CD4-positive, alpha-beta T cell treated with Interleukin-2 at 100 ng/mL for 4 hours (primary cell): ENCODE measurements at regions not wholly inside any gene's neighbourhood (a gene's known extent, or its start where the extent isn't known, plus 50 kb on each side); places are given as distances from the start of the nearest gene placed in this dataset.
"Not testable (repeated sequence)": the region's sequence is repeated elsewhere in the genome, so short reads cannot be mapped to it uniquely, and the experiment has no call there.

Experiments used
- DNase-seq: peaks from one replicate; pipeline ENCODE4 v3.0.0-alpha.2; 2020; ENCODE audit warnings: low spot score

DNA sequence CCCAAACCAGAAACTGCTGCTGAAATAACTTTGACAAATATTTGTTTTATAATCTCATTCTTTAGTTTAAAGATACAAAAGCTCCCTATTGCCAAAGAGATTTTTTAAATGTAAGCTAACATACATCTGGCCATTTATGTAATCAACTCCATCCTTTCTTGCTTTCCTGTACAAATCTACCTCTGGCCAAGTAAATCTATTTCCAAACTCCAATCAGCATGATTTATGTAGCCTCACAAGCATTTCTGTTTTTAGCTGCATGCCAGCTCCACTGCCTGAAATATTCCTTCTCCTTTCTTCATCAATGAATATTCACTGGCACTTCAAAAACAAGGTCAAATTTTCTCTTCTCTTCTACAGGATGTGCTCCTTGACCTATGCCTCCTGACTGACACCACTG, 80.0 kb downstream of the SHOX2 start:
- no peak for DNase-seq

DNA sequence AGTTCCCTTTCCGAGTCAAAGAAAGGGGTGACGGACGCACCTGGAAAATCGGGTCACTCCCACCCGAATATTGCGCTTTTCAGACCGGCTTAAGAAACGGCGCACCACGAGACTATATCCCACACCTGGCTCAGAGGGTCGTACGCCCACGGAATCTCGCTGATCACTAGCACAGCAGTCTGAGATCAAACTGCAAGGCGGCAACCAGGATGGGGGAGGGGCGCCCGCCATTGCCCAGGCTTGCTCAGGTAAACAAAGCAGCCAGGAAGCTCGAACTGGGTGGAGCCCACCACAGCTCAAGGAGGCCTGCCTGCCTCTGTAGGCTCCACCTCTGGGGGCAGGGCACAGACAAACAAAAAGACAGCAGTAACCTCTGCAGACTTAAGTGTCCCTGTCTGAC, 86.3 kb downstream of the SHOX2 start:
- not testable (repeated sequence) for DNase-seq

- no peak for DNase-seq
Measured at GRCh38 chr3:158018462-158018861, 87.8 kb downstream of the SHOX2 start.

- DNase-seq, result no peak
Measured at GRCh38 chr3:158012901-158013300, 93.3 kb downstream of the SHOX2 start.

GRCh38 chr3:158005391-158006100, 100.7 kb downstream of the SHOX2 start:
- DNase-seq, result no peak

DNA sequence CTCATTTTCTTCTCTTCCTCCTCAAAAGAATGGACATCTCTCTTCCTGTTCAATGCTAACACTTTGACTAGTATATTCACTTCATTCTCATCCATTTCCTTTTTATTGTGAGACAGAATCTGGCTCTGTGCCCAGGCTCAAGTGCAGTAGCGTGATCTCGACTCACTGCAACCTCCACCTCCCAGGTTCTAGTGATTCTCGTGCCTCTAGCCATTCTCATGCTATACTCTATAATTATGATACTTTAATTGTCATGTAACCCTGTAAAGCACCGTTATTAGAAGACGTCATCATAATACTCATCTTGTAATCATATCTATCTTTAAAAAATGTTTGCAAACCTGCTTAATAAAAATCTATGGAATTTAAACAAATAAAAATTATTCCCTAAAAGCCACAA, 107.0 kb downstream of the SHOX2 start:
- no peak for DNase-seq

- DNase-seq, result no peak
Measured at GRCh38 chr3:157982359-157982758, 123.9 kb downstream of the SHOX2 start.

GRCh38 chr3:157981819-157982218, 124.4 kb downstream of the SHOX2 start:
- DNase-seq, result no peak

DNA sequence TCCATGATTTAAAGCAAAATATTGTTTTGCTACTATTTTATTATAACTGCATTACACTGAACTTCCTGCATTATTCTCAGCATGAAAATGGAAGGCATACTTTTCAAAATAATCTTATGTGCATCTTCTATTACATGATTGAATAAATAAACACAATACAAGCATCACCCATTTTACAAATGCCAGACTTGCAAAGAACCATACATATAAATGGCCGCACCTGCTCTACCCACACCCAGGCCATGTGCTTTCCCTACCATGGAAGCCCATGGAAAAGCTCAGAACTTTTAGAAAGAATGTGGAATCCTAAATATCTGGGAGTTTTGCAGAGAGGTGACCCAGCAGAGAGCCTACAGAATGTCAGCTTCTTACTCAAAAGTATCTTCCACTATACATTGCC, 127.2 kb downstream of the SHOX2 start:
- no peak for DNase-seq

GRCh38 chr3:157961665-157962064, 144.6 kb downstream of the SHOX2 start:
- no peak for DNase-seq

- no peak for DNase-seq
Measured at GRCh38 chr3:157958457-157958856, 147.8 kb downstream of the SHOX2 start.

DNA sequence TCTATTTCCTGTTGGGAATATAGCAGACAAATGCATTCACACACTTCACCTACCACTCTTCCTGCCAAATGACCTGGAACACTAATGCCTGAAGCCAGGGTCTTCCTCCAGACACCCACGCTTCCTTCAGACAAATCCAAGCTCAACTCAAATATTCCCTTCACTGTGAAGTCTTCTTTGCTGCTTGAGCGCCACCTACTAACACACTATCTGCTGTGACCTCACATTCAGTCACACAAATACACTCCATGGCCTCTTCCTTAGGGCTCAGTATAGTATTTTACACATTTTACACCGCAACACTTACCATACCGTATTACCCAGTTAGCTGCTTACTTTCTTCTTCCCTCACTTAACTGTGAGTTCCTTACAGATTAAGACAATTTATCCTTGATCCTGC, 149.4 kb downstream of the SHOX2 start:
- DNase-seq, result no peak

DNA sequence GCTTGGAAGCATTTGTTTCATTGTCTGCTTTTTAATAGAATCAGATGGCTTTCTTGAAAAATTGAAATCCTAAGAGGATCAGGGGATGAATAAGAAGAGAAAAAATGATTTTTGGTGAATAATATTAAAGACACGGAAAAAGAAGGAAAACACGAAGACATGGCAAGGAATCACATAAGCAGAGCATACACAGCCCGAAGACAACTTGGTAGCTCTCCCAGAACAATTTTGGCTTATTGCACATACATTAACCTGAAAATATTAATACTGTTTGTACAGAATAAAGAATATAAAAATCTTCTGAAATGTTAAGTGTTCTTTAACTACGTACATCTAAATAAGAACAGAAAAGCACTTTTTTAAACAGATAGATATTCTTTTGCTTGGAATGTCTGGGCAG, 150.0 kb downstream of the SHOX2 start:
- no peak for DNase-seq

- DNase-seq, result no peak
Measured at GRCh38 chr3:157953565-157953964, 152.7 kb downstream of the SHOX2 start.

DNA sequence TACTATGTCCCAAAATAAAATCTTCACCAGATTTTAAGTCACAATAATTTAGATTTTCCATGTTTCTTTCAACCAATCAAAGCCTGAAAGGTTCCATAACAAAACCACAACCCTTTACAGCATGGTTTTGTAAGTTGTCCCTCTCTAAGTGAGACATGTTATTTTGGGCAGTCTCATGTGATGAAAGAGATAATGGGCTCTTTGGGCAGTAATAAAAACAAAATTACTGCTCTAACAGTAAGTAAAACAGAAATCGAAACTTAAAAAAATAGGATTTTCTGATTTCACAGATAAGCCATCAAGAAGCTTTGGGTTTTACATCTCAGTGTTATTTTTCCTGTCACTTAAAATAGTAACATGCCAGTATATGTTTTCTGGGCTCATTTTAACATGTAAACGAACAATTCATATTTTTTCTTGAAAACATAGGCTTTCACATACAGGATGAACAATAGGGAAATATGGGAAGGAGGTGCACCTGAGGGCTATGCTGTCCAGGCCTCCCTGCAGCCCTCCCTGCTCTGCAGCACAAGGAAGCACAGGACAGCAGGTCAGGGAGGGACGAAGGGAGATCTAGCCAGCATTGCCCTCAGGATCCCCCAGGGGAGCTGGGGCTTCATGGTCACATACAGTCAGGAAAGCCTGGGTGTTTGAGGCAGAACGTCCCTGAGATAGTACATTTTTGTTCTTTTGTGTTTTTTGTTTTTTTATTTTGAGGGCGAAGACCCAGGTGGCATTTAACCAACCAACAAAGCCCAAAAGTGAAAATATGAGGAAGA, 157.4 kb downstream of the SHOX2 start:
- DNase-seq, result no peak

GRCh38 chr3:157939166-157939565, 167.1 kb downstream of the SHOX2 start:
- DNase-seq, result no peak

- DNase-seq, result no peak
Measured at GRCh38 chr3:157938154-157938779, 168.0 kb downstream of the SHOX2 start.

GRCh38 chr3:157931517-157931916, 174.7 kb downstream of the SHOX2 start:
- no peak for DNase-seq

GRCh38 chr3:157930000-157930780, 176.0 kb downstream of the SHOX2 start:
- DNase-seq, result no peak

GRCh38 chr3:157926822-157927221, 179.4 kb downstream of the SHOX2 start:
- DNase-seq, result no peak

DNA sequence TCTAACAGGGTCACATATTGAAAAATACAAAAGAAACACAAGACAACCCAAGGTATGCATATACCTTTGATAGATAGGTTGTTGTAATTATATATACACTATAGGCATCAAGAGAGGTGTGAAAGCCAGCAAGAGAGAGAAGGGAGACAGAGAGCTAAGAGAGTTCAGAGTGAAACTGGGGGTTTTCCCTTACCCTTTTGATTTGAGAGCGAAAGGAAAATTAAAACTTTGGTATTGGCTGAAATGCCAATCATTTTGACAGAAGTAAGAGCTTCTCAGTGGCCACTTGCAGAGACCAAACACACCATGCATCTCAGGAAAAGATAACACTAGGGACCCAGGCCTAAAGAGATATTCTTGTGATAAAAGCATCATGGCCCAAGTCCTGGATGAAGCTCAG, 183.6 kb downstream of the SHOX2 start:
- no peak for DNase-seq

- no peak for DNase-seq
Measured at GRCh38 chr3:157921811-157922210, 184.4 kb downstream of the SHOX2 start.
